ENCODE measurements at regions not wholly inside any gene's neighbourhood (a gene's known extent, or its start where the extent isn't known, plus 50 kb on each side); places are given as distances from the start of the nearest gene placed in this dataset.
A peak's percentile ranks its signal among the peaks of the same experiment; 100 is the strongest.

GRCh38 chr1:91151702-91152101 is 129.9 kb upstream of the ZNF644 start:
- no peak for DNase-seq (ENCODE audit: low spot score)

DNA sequence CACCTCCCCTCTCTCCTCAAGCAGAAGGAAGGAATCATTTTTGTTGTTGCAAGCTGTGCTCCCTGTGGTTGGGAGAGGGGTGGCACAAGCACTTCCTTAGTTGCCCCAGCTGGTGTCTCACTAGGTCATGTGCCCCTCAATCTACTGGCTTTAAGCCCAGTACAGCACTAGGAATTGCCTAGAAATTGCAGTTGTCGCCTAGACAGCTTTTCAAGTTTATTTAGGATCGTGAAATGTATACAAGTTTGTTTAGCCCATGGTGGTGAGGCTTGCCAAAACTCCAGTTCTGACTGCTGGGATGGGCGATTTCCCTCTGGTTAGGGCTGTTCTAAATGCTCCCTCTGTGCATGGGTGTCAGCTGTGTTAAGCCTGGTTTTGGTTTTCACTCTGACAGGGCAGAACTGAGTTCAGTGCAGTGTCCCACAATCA is 126.8 kb upstream of the ZNF644 start:
- DNase-seq (ENCODE audit: low spot score): no peak

DNA sequence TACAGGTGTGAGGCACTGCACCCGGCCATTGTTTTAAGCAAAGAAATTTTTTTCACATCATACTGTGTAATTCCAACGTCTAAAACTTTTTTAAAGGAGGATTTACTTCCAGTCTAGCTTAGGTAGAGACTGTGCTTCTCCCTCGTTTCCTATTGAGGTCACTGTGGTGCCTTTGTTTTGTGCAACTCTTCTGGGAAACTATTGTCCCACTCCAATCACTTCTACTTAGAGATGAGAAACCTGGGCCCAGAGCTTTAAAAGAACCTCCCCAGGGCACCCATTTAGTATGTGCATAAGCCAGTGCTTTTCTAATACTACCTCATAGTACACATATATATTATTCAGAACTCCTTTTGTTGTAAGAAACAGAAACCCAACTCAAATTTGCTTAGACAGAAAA is 120.0 kb upstream of the ZNF644 start:
- DNase-seq (ENCODE audit: low spot score): no peak

GRCh38 chr1:91138959-91139358 is 117.1 kb upstream of the ZNF644 start:
- DNase-seq (ENCODE audit: low spot score): no peak

GRCh38 chr1:91137173-91137852 is 115.5 kb upstream of the ZNF644 start:
- no peak for DNase-seq (ENCODE audit: low spot score)

- DNase-seq (ENCODE audit: low spot score): no peak
Observed at GRCh38 chr1:91135799-91136198, 114.0 kb upstream of the ZNF644 start.

GRCh38 chr1:91133248-91133647 is 111.4 kb upstream of the ZNF644 start:
- no peak for DNase-seq (ENCODE audit: low spot score)

- DNase-seq (ENCODE audit: low spot score): no peak
Observed at GRCh38 chr1:91130256-91130985, 108.6 kb upstream of the ZNF644 start.

GRCh38 chr1:91129458-91129857 is 107.6 kb upstream of the ZNF644 start:
- DNase-seq (ENCODE audit: low spot score): no peak

GRCh38 chr1:91129017-91129416 is 107.2 kb upstream of the ZNF644 start:
- DNase-seq (ENCODE audit: low spot score): no peak

GRCh38 chr1:91124989-91125417 is 103.2 kb upstream of the ZNF644 start:
- peak; percentile 16 for DNase-seq (ENCODE audit: low spot score)

GRCh38 chr1:91124290-91124985 is 102.6 kb upstream of the ZNF644 start:
- no peak for DNase-seq (ENCODE audit: low spot score)

DNA sequence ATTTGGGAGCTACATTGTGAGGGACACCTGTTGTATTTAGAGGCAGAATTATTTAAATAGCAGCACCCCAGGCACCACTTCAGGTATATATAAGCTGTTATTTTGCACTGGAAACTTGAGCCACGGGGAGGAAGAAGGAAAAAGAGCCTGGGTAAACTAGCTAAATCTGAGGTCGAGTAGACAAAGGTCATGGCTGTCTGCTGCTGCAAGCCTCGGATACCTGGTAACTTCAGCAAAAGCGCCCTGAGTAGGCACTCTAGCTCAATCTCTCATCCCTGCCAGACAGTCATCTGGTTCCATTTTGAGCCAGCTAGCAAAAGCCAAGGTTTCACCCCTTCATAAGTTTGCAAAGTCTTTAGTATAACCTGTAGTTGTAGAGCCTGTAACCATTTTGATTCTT is 101.9 kb upstream of the ZNF644 start:
- DNase-seq (ENCODE audit: low spot score): no peak

- no peak for DNase-seq (ENCODE audit: low spot score)
Observed at GRCh38 chr1:91123319-91123718, 101.5 kb upstream of the ZNF644 start.

- DNase-seq (ENCODE audit: low spot score): no peak
Observed at GRCh38 chr1:91122106-91122717, 100.4 kb upstream of the ZNF644 start.

- DNase-seq (ENCODE audit: low spot score): no peak
Observed at GRCh38 chr1:91121366-91121765, 99.5 kb upstream of the ZNF644 start.

DNA sequence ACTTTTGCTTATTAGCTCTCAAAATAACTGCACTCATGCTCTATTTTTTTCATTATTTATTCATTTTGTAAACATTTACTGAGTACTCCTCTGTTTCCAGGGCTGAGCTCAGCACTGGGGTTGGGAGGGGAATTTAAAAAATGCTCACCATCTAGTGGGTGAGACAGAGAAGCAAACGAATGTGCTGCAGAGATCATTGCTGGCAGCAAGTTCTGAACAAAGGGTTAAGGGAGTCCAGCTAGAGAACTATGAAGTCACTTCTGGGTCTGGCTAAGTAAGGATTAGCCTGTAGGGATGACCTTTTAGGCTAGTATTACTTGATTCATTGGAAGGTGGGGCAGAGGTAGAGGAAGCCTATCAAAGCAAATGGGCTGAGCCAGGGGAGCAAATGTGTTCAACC is 99.1 kb upstream of the ZNF644 start:
- no peak for DNase-seq (ENCODE audit: low spot score)

- no peak for DNase-seq (ENCODE audit: low spot score)
Observed at GRCh38 chr1:91120421-91120820, 98.6 kb upstream of the ZNF644 start.

GRCh38 chr1:91104712-91105111 is 82.9 kb upstream of the ZNF644 start:
- DNase-seq (ENCODE audit: low spot score): no peak

DNA sequence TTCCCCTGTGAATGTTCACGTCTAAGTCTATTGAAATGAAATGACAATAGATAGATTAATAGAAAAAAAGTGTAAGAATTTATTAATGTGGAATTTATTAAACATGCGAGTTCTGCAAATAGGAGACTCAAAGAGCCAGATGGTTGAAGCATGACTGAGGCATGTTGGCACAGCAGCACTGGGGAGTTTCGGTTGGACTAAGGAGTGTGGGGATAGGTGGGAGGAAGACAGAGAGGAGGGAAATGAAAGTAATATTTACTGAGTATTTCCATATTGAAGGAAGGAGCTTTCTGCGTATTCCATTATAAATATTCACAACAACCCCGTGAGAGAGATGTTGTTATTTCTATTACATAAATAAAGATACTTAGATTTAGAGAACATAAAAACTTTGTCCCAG is 79.5 kb upstream of the ZNF644 start:
- no peak for DNase-seq (ENCODE audit: low spot score)

GRCh38 chr1:91099746-91100621 is 78.1 kb upstream of the ZNF644 start:
- no peak for DNase-seq (ENCODE audit: low spot score)

Measured in mucosa of gallbladder (tissue), 1 donor.